COR-L47 (cell line): ENCODE measurements at regions not wholly inside any gene's neighbourhood (a gene's known extent, or its start where the extent isn't known, plus 50 kb on each side); places are given as distances from the start of the nearest gene placed in this dataset.

ENCODE experiments used
- DNase-seq: peaks from one replicate; lab custom pipeline; 2025; lab: John Stamatoyannopoulos, UW

DNA sequence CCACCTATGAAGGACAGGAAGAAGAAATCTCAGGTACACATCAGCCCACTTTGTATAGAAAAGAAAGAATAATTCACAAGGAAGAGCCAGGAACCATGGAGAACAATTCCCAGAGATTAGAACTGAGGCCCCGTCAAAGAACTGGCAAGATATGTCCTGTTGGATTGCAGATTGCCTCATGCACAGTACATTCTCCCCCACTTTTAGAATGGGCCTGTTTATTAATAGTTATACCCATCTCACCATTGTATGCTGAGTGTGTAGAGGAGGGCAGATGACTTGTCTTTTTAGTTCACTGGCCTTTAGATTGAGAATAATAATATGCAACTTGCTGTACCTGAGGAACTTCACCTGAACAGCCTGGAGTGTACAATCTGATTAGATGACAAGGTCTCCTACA lies 315.6 kb upstream of the HAND2 start:
- no peak for DNase-seq

DNA sequence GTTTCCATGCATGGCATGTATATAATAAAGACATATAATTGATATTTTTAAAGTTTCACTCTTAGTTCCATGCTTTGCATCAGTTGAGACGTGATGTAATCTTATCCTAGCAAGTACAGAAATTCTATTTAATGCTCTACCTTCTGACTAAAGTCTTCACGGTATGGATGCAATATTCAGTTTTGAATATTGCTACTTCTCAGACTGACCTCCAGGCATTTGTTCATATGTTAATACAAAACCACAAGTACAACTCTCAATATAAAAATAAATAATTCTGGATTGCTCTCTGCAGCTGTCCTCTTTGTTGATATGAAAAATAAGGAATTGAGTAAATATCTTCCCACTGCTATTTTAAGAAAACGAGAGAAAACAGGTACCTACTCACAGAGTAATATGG lies 309.8 kb upstream of the HAND2 start:
- no peak for DNase-seq

DNA sequence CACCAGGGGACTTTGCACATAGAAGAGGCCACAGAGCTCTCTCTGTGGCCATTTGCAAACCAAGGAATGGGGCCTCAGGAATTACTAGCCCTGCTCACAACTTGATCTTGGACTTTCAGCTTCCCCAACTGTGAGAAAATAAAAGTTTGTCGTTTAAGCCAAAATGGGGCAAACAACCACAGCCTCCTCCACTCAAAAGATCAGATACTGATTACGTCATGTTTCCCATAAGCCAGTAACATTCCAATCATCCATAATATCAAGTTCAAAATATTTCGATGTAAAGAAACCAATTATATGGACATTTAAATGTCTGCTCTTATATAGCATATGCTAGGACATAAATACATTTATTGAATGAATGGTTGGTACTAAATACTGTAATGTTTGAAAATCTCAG lies 307.5 kb upstream of the HAND2 start:
- DNase-seq: no peak

DNA sequence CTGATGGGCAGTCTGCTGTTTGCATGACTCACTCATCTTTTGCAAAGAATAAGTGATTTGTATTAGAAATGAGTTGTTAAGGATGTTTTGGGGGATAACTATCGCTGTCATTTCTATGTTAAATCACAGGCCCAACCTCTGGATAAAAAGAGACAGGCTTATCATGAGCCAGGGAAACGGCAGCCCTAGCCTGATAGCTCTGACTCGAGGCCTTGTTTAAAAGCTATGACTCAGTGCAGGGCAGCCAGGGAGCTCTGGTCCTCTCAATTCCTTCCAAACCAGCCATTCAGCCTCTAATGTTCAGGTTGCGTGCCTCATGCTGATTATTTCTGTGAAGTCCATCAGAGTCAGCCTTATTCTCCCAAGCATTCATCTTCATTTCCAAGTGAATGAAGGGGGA lies 305.9 kb upstream of the HAND2 start:
- no peak for DNase-seq

DNA sequence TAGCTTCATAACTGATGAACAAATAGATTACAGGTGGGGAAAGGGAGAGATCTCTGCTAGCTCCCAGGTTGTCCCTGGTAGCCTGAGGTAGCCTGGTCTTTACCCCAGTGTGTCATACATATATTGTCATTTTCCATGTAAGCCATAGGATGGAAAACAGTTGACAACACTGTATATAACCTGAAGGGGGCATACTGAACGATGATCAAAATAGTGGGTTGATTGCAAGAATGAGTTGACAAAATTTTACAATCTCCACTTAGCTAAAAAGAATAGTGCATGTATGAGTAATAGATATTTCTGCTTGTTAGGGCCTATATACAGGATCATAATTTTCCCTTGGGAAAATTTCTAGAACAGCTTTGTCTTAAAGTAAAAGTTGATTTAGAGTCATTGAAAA lies 304.1 kb upstream of the HAND2 start:
- DNase-seq: no peak

DNA sequence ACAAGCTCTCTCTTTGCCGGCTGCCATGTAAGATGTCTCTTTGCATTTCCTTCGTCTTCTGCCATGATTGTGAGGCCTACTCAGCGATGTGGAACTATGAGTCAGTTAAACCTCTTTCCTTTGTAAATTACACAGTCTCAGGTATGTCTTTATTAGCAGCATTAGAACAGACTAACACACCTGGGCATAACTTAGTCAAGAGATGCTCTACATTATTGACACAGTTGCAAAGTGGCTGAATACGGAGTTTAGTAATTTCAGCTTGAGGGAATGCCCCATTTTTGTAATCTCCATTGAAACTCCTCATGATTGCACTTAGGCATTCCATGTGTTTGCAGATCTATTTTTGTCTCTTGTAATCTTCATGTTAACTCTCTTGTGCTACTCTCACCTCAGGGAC lies 299.5 kb upstream of the HAND2 start:
- no peak for DNase-seq

DNA sequence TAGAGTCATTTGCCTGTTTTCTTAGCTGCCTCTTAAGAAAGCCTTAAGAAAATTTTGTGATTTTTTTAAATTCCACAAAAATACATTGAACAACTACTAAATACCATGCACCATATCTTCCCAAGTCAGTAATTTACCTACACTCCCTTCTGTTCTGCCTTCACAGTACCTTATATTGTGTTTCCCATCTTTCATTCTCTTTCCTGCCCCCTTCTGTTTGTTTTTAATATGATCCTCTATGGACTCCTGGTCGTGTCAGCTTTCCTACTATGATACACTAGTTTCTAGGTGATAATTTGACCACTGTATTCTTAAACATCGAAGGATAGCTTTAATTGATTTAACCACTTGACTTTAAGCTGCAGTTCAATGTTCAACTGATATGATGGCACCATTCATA lies 297.7 kb upstream of the HAND2 start:
- DNase-seq: no peak

DNA sequence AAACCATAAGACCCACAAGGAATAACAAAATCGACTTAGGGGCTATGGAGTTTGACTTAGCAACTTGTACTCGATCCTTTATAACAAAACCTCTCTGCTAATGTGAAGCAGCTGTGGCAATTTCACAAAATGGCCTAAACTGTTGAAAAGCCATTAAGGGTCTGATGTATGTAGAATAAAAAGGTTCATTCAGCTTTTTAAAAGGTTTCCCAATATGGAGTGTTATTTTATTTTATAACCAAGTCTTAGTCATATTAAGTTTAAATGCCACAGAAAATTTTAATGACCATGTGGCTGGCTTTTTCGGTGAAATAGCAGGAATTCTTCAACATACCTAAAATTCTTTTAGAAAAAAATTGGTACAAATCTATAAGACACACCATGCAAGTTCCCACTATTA lies 291.8 kb upstream of the HAND2 start:
- DNase-seq: no peak

DNA sequence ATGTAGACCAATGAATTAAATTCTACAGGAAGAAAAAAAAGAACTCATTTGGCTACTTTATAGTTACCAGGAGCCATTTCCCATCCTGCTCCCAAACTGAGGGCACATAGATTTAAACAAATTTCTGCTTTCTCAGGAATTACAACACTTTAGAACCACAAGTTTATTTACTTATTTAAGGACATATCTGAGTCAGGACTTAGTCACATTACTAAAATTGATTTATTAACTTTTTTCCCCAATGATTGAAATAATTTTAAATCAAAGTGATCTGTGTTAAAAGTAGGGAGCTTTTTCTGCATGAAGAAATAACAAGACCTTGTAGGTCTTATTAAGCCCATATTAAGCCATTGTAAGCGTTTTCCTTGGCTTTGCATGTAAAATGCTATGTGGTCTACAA lies 291.0 kb upstream of the HAND2 start:
- DNase-seq: no peak

DNA sequence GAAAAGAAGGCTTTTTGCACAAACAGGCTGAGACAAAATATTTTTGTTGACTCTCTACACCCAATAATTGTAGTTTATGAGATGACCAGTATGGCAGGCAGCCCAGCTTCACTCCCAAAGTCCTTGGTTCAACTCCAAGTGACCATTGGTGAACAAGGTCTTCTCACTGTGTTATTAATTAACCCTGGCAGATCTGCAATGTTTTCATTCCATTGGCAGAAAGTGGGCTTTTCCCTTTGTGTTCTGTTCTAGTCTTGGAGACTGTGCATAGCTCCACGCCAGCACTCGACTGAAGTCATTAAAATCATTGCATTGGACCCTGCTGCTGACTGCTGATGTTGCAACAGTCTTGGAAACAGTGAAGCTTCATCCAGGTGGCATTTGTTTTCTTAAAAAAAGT lies 277.3 kb upstream of the HAND2 start:
- no peak for DNase-seq

DNA sequence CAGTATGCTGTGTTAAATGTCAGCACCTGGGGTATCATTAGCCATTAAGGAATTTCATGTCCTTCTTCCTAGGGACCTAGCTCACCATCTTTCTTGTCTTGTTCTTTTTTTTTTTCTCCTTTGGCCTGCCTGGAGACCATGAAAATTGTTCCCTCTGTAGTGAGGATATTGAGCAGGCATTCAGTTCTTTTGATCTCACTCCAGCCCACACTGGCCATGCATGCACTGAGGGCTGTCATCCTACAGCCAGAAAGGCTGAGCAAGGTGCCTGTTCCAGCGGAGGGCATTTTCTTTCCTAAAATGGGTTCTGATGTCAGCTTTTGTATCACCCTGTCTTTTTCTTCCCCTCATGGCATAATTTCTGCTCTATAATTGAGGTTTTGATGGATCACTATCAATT lies 275.9 kb upstream of the HAND2 start:
- DNase-seq: no peak

DNA sequence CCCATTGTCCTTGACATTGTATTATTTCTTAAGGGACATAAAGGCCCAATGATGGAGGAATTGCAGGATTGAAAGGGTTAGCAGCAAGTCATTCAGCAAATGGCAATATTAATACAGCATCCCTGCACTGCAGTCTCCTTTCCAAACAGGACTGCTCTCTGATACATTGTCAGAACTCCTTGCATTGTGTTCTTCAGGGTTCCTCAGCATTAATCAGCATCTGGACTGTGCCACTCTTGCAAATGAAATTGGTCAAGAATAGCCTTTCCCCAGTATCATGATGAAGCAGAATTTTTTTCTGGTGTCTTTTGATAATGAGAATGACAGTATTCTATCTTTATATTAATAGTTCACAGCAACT lies 272.6 kb upstream of the HAND2 start:
- no peak for DNase-seq

DNA sequence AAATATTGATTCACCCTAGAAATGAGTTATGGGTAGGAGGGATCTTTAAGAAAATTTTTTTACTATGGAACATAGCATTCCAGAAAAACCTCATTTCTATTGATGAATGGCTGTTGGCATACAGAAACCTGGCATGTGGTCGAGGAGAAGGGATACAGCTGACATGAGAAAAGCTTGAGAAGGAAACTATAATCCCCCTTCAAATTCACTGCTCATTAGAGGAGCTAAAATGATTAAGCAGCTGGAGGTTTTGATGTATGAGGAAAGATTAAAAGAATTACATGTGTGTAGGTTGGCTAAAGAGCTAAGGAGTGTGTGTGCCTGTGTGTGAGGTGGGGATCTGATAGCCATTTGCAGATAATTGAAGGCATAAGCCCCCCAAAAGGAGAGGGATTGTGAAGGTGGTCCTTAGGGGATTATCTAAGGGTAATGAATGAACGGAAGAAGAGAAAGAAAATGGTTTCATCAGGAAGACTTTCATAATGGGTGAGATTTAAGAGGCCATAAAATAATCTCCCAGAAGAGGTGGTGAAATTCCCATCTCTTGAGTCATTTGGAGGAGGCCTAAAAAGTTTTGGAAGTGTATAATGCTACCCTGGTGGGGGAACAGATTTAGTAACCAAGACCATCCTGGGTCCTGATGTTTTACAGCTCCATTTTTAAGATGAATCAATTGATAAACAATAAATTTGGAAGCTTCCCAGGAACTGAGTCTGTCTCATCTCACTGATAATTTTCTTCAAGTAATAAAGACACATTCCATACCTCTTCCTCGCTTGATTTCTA lies 272.0 kb upstream of the HAND2 start:
- DNase-seq: no peak

DNA sequence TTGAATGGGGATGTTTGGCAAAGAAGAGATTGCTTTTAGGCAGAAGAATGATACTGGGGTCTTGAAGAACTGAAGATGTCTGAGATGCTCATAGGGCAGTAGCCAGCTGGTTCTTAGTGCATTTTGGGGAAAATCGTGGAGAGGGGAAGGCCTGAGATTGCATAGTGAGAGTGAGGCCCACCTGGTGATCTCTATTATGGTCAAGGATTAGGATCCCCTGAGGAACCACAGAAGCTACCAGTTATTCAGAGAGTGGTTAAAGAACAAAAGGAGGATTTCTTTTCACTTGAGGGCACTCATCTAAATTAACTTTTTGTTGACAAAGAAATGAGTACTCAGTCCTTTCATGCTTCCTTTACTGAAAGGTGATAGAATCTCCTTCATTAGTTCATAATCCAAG lies 271.3 kb upstream of the HAND2 start:
- DNase-seq: no peak

DNA sequence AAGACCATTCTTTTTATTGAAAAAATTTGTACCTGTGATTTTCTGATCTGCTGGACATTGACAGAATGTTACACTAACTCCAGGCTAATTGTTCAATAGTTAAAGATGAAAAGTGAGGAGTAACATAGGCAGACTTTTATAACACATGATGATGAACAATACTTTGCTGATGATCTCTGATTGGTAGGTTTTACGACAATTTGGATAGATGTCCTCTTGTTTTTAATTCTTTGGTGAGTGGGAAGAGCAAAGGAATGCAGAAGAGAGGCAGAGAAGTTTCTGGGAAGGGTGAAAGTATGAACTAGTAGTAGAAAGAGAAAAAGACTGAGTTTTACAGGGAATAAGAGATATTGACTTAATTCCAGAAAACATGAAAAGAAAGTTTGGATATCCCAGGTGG lies 267.3 kb upstream of the HAND2 start:
- DNase-seq: no peak

DNA sequence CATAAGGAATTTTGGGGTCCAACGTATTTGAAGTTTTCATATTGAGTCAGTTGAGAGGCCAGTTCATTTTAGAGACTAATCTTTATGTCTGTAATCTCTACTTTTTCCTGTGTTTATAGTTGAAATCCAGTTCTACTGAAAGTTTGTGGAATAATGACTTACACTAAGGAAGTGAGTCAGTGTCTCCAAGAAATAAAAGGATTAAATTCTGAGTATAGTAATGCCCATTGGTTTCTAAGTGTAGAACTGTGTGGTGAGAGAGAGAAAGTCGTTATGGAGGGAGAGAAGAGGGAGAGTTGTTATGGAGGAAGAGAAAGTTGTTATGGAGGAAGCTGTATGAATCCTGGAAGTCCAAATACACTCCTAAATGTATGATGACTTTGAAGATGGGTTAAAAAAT lies 264.6 kb upstream of the HAND2 start:
- no peak for DNase-seq

DNA sequence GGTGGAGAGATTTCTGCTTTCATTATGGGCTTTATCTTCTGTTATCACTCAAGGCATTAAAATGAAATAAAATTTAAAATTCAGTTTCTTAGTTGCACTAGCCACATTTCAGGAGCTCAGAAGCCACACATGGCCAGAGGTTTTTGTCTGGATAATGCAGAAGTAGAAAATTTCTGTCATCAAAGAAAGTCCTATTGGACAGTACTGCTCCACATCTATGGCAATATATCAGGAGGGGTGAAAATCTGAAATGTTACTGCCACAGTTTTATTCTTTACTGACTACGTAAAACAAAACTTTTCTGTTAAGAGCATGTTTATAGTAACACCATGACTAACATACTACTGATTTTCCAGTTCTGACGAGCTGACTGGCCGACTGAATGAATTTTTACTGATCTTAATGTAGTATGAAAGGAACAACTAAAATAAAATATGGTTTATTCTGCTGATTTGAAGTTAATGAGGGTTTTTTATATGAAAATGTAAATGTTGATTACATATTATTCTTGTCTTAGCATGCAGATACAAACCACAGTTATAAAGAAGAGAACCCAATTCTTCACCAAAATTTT lies 264.0 kb upstream of the HAND2 start:
- no peak for DNase-seq

DNA sequence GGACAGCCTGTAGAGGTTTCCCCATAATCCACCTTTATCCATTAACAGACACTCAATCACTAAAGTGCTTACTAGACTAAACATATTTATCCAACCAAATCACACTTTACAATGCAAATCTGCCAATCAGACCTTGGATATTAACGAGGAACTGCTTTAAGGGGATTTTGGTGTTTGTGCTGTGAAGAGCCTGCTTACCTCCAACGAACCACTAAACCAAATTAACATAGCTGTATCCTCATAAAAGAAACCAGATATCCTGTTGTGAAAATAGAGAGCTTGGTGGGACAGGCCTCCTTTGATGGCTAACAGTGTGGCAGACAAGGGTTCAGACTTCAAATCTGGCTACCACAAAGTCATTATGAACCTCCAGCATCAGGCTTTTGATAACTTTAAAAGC lies 252.6 kb upstream of the HAND2 start:
- DNase-seq: no peak

DNA sequence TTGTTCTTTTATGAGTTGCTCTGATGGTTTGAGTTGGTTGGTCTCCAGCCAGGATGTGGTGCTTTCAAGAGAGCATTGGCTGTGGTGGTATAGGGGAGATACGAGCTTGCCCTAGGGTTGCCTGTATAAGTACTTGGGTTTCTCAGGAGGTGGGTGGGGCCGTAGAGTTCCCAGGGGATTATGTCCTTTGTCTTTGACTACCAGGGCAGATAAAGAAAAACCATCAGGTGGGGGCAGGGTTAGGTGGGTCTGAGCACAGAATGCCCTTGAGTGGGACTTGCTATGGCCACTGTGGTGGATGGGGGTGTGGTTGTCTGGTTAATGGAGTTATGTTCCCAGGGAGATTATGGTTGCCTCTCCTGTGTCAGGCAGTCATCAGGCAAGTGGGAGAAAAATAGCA lies 247.9 kb upstream of the HAND2 start:
- DNase-seq: no peak

DNA sequence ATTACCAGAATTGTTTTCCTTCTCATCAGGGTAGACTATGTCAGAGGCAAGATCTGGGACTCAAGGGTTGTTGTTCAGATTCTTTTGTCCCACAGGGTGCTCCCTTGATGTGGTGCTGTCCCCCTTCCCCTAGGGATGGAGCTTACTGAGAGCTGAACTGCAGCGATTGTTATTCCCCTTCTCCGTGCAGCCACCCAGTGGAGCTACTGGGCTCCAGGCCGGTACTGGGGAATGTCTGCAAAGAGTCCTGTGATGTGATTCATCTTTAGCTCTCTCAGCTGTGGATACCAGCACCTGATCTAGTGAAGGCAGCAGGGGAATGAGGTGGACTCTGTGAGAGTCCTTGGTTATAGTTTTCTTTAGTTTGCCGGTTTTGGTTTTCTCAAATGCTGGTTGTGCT lies 247.4 kb upstream of the HAND2 start:
- DNase-seq: no peak

DNA sequence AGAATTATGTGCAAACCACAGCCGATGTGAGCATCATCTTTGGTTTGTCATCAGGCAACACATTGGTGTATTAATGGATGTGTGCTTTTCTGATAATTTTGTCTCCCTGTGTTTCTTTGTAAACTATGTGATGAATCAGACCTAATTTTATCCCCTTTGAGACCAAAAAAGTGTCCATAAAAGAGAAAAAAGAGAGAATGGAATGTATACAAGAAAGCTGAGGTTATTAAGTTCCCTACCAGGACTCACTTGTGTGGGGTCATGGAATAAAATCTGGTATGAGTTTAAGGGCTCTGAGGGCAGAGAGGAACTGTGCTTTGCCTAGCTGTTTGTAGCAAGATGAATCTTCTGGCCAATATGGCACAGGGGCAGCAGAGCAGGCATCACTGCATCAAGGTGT lies 239.5 kb upstream of the HAND2 start:
- no peak for DNase-seq

DNA sequence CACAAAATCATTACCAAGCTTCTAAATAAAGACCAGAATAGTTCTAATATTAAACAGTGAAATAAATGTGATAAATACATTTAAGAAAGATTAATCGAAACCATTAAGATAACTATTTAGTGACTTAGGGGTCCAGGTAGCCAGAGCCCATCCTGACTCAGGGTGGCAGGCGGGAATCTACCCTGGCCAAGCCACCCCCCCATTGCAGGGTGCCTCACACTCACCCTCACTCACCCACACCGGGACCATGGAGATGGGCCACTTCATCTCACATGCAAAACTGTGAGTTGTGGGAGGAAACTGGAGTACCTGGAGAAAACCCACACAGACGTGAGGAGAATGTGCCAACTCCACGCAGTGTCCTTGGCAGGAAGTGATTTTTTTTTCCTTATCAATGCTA lies 237.6 kb upstream of the HAND2 start:
- no peak for DNase-seq

DNA sequence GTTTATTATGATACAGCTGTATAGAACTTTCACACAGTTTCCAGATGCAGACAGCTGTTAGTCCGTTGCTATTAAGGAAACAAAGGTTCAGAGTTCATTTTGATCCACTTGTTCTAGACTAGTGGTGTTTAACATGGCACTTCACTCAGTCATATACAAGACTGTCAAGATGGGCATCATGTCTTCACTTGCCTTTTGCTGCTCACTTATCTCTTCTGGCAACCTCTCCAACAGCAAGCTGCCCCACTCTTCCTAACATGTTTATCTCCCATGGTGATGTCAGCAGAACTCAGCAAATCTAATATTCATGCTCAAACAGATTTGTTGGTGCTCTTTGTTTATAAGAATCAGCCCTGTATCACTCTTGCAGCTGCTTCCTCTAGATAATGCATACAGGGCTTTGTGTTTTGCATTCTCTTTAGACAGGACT lies 236.2 kb upstream of the HAND2 start:
- DNase-seq: no peak

DNA sequence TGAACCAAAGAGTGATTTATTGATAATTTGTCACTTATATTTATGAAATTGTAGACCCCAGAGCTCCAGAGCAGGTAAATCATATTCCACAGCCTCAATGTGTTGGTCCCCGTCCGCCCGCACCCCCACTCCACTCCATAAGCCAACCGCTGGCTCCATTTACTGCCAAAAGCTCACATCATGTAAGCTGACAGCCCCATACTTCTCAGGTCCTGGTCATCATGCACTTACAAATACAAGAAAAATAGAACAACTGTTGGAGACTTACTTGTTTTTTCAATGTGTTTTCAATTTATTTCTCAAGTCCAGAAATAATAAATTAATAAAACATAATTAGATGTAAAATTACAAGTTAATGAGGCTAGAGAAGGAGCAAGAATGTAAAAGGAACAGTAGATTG lies 235.7 kb upstream of the HAND2 start:
- no peak for DNase-seq
